CD4-positive, alpha-beta T cell treated with Interleukin-1 beta for 1 hour (primary cell): ENCODE measurements at regions not wholly inside any gene's neighbourhood (a gene's known extent, or its start where the extent isn't known, plus 50 kb on each side); places are given as distances from the start of the nearest gene placed in this dataset.

Experiments used
- DNase-seq, 2 donors: peaks; one replicate each; pipeline ENCODE4 v3.0.0-alpha.2; 2020 to 2022

DNA sequence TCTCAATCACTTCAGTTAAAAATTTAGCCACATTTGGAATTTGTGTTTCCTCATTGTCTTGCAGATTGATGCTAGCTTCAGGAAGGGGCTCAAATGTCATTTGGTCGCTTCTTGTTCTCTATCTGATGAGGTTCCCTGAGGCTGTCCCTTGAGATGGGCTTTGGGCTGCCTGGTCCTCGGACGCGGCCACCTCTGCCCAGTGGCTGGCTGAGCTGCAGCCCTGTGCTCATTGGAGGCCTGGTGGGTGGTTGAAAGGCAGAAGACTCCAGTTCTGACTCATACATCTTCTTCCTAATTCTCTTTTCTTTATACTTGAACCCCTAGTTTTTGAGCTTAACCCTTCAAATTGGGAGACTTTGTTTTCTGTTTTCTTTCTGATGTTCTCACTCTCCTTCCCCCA, 78.8 kb upstream of the NTRK2 start:
- DNase-seq, result no peak

DNA sequence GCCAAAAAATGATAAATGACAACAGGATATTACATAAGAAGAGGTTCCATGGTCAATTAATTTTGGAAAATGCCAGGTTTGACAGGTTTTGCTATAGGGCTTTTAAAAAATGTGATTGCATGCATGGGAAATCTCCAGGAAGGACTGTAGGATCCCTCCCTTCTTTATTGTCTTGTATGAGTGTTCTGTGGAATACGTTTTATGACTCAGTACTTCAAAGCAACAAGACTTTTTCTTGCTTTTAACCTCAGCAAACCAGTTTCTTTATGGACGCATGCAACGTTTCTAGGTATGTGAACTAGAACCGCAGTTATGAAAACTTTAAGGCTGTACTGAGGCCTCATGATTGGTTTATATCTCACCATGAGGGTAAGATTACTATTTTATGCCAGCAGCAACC, 76.6 kb upstream of the NTRK2 start:
- DNase-seq, result no peak

DNA sequence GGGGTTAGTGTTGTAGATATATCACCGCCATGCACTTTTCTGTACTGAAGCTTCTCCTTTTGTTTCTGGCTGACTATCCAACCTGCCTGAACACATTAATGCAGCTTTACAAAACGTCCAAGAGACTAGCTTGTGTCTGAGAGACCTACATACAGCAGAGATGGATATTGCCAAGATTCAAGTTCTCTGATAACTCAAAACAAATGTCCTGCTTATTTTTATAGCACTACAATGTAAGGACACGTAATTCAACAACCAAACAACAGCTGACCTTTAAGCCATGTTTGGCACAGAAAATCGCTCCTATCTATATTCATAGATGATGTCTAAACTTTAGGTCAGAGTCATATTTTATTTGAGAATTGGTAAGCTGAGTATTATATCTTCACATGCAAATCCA, 76.2 kb upstream of the NTRK2 start:
- DNase-seq, result no peak

DNA sequence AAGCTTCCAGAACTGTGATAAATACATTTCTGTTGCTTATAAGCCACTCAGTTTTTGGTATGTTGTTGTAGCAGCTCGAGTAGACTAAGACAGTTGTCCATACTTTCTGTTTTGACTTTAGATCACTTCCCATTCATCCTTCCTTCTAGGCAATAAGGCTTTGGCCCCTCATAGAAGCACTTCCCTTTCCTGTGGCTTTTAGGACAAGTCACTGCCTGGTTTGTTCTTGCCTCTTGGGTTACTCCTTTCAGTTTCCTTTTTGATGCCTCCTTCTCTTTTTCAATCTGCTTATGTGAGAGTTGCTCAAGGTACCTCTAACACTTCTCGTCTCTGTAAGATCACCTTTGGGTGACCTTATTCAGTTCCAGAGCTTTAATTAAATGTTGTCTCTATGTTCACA, 72.4 kb upstream of the NTRK2 start:
- DNase-seq, result no peak

GRCh38 chr9:84598921-84599636, 70.5 kb upstream of the NTRK2 start:
- DNase-seq, result no peak

DNA sequence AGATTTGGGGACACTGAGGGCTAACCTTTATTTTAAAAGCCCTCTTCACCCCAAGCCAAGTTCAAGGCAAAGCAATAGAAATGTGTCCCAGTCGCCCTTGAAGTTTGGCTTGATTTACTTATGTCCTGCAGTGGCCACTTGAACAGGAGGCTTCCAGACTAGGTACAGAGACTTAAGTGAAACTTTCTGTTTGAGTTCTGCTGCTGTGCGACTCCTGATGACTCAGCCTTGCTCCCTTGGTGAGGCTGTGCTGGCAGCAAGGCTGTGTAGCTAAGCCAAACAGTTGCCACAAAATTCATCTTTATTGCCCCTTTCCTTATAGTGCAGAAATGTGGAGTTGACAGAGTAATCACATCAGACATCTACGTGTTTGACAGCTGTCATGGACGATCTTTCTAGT, 68.8 kb upstream of the NTRK2 start:
- DNase-seq, result no peak

DNA sequence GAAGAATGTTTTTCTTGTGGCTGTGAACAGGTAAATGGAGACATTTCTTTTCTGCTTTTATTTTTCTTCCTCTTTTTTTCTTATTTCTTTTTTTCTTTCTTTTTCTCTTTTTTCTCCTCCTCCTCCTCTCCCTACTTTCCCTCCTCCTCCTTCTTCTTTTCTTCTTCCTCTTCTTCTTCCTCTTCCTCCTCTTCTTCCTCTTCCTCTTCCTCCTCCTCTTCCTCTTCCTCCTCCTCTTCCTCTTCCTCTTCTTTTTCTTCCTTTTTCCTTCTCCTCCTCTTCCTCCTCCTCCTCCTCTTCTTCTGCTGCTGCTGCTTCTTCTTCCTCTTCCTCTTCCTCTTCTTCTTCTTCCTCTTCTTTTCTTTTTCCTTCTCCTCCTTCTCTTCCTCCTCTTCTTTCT, 65.3 kb upstream of the NTRK2 start:
- no peak for DNase-seq

DNA sequence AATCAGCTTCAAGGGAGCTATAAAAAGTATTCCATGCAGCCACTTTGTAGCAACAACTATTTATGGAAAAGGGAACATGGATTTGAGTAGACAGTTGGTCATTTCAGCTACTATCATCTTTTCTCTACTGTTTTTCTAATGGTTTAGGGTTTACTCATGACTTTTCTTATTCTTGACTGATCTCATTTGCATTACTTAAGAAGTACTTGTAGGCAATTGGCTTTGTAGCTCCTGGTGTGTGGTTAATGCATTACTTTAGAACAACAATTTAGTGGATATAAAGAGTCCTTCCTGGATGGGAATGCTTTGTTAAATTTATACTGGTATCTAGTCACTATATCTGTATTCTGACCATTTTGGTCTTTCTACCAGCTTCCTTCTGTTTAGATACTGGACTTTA, 59.8 kb upstream of the NTRK2 start:
- no peak for DNase-seq

- DNase-seq, result no peak
Observed at GRCh38 chr9:84613431-84613830, 56.1 kb upstream of the NTRK2 start.

GRCh38 chr9:84615544-84615943, 54.0 kb upstream of the NTRK2 start:
- no peak for DNase-seq

DNA sequence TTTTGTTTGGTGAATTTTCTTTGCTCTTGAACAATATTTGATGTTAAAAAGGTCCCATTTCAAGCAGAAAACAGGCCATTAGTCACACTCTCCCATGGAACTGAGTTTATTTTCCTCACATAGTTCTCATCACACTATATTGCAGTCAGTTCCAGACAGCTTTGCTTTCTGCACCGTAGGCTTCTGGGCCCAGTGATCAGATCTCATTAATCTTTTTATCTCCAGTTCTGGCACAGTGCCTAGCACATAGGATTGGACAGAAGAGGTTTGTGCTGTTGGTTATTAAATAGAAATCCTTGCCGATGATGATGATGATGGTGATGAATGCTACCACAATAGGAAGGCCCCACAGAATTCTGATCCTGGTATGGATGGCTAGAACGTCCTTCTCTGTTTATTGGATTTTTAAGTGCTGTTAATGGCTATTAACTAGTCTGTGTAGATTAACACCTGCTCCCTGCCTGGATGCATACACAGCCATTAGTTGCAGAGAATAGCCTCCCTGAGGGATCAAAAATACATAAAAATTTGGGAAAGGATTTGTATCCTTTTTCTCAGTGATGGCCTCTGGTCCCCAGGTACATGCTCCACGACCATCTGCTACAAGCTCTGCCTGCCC, 52.0 kb upstream of the NTRK2 start:
- no peak for DNase-seq
